Activated CD8-positive, alpha-beta memory T cell treated with anti-CD3 and anti-CD28 coated beads for 1 hour (primary cell): ENCODE measurements at regions not wholly inside any gene's neighbourhood (a gene's known extent, or its start where the extent isn't known, plus 50 kb on each side); places are given as distances from the start of the nearest gene placed in this dataset.

Experiments
- DNase-seq, 2 donors: peaks; one replicate each; pipeline ENCODE4 v3.0.0-alpha.2; 2020; ENCODE audit warnings: low read depth in 1 of 2; ENCODE audit errors: extremely low read depth in 1 of 2

DNA sequence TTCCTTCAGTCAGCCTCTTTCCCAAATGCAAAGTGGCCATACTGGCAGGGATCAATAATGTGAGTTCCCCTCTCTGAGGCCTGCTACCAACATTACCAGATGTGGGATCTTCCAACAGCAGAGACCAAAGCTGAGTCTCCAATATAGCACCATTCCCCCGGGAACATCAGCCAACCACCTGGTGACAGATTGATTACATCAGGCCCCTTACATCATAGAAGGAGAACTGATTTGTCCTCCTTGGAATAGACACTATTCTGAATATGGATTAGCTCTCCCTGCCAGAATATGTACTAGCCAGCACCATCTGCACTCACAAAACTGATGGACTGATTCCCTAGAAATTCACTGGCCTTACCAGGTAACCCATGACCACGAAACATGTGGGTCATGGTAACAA is 61.9 kb upstream of the CARMIL1 start:
- no peak for DNase-seq

- DNase-seq, result no peak
Observed at GRCh38 chr6:25217829-25218228, 61.3 kb upstream of the CARMIL1 start.

- DNase-seq, result no peak
Observed at GRCh38 chr6:25218346-25218745, 60.8 kb upstream of the CARMIL1 start.

DNA sequence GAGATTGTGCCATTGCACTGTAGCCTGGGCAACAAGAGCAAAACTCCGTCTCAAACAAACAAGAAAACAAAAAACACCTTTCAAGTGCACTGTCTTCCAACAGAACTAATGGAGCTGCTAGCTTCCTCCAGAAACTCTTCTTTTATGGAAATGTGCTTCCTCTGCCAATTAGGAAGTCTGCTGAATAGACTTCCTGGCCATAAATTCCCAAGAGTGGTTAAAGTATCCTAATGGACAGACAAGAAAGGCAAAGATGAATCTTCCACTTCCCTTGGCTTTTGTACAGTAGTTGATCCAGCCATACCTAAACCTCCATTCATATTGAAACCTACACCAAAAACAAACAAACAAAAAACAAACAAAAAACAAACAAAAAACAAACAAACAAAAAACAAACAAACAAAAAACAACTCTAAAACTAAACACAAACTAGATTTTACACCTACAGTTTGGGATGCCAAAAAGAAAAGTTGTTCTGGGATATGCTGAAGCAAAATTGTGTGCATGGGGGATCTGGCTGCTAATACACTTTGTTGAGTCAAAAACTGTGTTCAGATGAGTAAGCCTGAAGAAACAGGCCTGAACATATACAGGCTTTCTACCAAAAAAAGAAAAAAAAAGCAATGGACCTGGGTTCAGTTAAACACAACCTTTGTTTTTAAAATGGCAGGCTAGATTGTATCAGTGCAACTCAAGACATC is 59.8 kb upstream of the CARMIL1 start:
- no peak for DNase-seq

DNA sequence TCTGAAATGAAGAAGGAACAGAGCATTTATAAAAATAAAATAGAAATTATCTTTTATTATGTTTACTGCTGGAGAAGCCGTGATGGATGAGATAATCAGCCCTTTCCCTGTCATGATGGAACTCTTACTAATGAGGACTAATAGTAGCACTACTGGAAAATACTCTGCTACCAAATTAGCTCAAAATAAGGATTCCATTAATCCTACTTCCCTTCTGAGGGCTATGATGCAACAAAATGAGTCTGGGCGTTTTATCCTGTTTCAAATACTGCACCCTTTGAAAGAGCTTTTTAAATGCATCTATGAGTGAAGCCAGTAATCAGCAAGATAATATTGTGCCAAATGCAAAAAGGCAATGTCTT is 59.3 kb upstream of the CARMIL1 start:
- DNase-seq, result no peak

GRCh38 chr6:25220857-25221256 is 58.3 kb upstream of the CARMIL1 start:
- DNase-seq, result no peak

DNA sequence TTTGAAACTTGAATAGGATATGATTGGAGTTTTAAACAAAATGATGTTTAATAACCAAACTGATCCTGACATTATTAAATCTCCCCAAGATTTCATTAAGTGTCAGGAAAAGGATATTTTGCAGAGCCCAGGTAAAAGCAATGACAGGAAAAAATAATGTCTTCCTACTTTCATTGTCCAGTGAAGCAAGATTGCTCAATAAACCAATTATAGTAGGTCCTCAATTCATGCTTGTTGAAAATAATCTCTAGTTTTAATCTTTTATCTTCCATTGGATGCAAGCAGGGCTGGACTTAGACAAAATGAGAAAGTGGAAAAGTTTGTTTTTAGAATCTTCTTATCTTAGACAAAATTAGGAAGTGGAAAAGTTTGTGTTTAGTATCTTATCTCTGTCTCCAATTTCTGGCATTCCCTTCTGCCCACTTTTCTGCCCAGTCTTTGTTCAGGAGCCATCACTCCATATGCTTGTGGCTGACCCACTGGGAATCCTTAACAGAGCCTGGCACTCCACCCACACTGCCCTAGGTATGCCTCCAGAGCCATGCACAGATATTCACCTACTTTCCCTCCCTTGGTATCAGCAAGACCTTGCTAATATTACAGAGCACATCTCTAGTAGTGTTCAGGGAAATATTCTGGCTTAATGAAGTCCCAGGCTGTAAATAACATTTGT is 57.0 kb upstream of the CARMIL1 start:
- DNase-seq, result no peak

GRCh38 chr6:25223490-25223991 is 55.6 kb upstream of the CARMIL1 start:
- DNase-seq, result peak; percentile 19 to 44

DNA sequence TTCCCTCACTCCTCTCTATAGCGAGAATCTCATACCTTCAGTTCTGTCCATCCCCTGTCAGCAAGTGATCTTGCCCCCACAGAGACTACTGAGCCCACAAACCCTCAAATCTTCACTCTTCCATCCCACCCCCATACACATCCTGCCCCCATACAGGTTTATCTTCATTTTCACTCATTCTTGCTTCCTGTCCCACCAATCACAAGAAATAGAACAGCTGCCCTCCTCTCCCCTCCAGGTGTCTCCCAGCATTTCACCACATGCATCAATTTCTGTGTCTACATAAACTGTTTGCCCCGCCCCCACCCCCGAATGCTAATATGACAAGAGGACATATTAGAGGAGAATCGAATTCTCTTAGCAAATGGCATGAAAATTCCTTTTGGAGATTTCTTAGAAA is 54.9 kb upstream of the CARMIL1 start:
- no peak for DNase-seq

DNA sequence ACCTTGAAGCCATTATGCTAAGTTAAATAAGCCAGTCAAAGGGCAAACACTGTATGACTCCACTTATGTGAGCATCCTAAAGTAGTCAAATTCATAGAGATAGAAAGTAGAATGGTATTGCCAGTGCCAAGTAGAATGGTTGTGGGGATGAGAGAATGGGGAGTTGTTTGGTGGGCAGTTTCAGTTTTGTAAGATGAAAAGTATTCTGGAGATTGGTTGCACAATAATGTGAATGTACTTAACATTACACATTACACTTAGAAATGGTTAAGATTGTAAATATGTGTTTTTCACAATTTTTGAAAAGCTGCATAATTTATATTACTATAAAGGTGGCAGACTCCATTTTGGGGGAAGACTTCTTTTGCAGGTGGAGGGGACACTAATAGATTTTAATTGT is 51.3 kb upstream of the CARMIL1 start:
- no peak for DNase-seq
